ENCODE measurements at regions not wholly inside any gene's neighbourhood (a gene's known extent, or its start where the extent isn't known, plus 50 kb on each side); places are given as distances from the start of the nearest gene placed in this dataset.

DNA sequence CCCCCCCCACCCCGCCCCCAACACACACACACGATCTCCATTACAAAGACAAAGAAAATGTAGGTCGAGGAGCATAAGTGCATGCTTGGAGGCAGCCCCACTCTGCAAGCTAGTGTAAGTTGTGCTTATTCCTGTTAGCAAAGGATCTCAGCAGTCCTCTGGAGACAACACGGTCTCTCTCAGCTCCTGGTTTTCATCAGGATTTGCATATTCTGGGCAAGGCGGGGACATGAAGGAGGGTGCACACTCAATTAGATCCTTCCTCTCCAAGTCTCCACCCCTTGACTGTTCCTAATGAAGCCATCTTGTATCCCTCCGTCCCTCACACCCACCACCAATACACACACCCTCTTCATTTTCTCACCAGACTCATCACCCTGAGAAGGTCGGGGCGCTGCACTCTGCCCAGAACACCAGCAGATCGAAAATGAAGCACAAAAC is 63.8 kb downstream of the MRPL46 start:
- no peak for DNase-seq (ENCODE audit: low spot score)

DNA sequence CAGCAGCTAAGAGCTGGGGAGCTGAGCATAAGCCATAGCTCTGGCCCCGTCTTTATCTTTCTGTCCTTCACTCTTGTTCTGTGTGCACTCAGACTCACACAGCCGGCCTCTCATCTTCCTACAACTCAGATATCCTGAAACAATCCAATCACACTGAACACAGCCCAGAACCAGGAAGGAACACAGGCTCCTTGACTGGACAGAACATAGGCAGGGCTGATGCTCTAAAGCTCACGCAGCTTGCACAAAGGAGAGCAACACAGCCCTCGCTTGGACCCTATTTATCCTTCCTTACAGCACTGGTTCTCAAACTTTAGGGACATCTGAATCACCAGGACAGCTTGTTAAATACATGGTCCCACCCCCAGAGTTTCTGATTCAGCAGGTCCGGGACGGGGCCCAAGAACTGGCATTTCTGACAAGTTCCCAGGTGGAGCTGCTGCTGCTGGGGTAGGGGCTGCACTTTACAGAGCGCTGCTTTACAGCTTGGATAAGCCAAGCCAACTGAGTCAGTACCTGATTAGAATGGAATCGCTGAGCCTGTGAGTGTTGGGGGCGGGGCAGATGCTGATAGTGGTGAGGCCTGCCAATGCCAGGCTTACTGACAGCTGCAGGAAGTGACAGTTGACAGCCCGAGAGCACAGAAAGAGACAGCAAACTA is 65.1 kb downstream of the MRPL46 start:
- DNase-seq (ENCODE audit: low spot score): no peak

DNA sequence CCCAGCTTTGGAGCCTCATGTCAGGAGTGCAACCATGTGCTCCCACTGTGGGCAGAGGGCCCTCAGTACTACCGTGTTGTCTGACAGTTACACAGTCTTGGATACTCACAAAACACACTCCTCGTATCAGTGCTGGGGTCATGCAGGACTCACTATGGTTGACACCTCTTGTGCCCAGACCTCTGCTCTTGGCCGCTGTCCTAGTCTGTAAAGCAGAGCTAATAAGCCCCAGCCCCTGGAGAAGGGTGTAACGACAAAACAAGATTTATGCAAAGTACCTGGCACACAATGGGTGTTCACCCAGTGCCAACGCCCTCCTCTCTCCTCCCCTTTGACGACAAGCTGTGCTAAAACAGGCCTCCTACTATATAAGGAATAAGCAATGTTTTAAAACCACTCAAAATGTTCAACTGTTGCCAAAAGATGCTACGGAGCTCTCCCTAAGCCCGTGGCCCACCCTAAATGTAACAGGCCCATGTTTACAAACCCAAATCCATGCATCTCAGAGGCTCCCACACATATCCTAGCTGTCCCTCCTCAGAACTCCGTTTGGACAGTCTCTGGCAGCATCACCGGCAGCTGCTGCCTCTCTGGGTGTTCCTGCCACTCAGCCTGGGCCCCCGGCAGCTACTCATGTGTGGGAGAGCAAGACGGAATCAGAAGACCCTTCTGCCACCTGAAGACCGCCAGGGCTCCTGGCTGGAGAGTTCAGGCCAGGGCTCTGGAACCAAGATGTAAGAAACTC is 65.8 kb downstream of the MRPL46 start:
- no peak for DNase-seq (ENCODE audit: low spot score)

DNA sequence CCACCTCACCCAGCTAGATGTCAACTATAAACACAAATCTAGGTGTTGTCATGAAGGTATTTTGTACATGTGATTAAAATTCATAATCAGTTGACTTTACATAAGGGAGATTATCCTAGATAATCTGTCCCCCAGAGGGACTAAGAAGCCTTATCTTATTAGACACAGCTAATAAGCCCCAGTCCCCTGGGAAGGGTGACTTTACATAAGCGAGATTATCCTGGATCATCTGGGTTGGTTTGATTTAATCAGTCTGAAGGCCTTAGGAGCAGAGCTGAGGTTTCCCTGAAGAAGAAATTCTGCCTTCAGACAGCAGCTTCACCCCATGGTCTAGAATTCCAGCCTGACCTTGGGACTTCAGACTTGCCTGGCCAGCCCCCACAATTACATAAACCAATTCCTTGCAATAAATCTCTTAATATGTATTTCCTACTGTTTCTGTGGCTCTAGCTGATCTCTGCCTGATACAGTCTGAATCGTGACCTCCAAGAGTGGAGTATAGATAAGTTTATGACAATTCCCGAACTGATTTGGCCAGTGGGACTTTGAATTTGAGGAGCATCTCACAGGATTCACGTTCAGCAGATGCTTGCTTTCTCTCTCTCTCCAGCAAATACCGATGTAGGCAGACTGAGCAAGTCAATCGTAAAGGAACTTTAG is 66.5 kb downstream of the MRPL46 start:
- no peak for DNase-seq (ENCODE audit: low spot score)

DNA sequence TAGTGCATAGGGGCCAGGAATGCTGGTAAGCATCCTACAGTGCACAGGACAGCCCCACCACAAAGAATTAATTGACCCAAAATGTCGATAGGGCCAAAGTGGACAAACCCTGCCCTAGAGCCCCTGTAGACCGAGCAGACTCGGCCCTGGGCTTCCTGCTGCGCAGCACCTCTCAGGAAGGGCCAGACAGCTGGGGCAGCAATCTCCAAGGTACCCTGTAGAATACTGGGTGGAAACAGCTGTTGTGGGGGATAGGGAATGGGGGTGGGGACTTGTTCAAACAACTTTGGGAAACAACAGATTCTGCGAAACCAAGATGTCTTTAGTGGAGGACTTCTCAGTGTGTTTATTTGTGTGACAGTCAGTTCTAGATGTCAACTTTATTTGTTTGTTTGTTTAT is 67.1 kb downstream of the MRPL46 start:
- DNase-seq (ENCODE audit: low spot score): no peak

DNA sequence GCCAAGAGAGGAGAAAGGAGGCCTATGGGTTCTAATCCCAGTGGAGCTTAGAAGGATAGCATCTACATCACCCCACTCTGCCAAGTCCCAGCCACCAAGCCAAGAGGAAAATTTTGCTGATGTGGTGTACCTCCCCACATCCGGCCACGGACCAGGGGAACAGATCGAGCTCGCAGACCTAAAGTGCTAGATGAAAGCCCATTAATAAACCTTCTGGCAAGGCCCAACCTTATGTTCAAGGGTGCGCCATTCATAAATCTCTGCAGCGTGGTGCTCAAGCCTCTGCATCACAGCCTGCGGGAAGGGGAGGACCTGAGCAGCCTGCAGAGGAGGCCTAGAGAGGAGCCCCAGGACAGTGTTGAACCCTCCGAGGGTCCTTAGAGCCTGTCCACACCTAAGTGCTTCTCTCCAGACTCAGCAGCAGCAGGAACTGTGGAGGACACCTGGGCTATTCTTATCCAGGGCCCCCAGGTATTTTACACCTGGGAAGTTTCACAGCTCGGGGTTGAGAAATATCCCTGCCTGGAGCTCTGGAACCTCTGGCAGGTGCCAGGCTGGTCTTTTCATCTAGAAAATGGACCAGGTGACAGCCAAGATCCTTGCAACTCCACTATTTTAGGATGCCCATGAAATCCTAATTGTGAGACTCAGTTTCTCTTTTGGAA is 68.0 kb downstream of the MRPL46 start:
- DNase-seq (ENCODE audit: low spot score): no peak

DNA sequence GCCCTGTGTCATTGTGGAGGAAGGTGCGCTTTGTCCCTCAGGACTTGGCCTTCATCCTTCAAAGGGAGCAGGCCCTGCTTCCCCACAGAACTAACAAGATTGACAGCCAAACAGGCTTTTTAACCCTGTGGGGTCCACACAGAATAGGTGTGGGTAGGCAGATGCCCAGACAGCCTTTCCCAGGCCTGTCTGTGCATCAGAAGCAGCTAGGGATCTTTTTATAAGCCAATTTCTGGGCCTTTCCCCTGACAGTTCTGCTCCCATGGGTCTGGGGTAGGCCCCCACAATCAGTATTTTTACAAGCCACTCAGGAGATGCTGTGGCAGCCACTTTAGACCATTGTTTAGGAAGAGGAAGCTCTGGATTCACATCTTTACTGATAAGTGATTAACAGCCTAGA is 69.2 kb downstream of the MRPL46 start:
- DNase-seq (ENCODE audit: low spot score): no peak

DNA sequence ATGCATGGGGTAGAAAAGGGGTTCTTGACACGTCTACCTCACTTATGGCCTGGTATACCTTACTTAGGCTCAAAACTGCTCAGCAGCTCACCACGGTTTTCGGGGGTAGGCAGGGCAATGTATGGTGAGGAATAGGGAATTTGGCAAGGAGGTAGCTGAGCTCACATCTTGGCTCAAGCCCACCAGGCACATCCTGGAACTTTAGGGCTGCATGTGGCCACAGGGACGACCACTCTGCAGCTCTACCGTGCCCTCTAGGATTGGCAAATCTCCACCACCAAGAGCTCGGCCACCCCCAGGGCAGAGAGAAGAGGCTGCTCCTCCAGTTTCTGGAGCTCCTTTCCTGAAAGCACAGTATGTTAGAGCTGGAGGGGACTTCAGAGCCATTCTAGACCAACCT is 69.7 kb downstream of the MRPL46 start:
- DNase-seq (ENCODE audit: low spot score): no peak

DNA sequence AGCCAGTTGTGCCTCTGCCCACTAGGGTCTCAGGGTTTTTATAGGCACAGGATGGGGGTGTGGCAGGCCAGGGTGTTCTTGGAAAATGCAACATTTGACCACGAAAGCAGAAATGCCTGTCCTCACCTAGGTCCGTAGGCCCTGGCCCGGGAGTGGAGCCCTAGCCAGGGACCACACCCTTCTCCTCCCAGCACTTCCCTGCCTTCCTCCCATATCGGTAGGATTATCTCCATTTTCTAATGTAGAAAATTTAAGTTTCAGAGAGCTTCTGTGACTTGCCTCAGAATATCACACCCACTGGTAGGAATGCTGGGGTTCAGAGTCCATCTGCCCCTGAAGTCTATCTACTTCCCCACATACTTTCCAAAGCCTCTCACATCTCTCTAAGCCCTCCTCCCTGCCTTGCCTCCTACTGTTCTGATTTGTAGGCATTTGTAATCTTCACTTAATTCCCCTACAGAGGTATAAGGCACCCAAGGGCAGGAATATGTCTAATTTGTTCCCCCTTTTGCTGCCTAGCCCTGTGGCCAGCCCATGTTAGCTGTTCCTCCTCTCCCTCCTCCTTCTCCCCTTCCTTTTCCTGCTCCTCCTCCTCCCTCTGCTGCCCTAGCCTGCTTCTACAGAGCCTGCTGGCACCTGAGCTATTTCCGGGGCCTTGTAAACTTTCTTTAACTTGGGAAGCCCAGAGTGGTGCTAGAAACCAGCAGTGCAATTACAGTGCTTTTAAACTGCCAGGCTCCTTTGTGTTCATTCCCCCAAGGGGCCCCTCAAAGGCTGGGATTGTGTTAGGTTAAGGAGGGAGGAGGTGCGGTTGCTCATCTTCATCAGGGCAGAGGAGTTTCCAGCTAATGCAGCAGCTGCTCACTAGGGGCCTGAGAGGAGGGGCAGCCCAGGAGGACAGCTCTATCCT is 71.1 kb downstream of the MRPL46 start:
- DNase-seq (ENCODE audit: low spot score): no peak

DNA sequence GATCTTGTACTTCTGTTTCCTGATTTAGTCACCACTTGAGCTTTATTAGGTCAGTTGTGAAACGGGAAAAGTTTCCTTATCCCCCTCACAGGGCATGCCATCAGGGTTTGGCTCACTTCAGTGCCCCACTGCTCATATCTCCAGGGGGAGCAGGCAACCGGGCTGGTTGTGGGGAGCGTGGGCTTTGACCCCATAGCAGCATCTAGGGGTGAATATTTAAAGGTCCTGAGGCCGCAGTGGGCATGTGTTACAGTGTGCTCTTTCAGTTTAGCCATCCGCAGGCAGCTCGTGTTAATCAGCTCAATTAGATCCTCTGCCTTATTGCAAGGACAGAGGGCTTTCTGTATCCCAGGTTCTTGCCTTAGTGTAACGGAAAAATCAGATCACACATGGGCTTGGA is 71.9 kb downstream of the MRPL46 start:
- DNase-seq (ENCODE audit: low spot score): no peak

DNA sequence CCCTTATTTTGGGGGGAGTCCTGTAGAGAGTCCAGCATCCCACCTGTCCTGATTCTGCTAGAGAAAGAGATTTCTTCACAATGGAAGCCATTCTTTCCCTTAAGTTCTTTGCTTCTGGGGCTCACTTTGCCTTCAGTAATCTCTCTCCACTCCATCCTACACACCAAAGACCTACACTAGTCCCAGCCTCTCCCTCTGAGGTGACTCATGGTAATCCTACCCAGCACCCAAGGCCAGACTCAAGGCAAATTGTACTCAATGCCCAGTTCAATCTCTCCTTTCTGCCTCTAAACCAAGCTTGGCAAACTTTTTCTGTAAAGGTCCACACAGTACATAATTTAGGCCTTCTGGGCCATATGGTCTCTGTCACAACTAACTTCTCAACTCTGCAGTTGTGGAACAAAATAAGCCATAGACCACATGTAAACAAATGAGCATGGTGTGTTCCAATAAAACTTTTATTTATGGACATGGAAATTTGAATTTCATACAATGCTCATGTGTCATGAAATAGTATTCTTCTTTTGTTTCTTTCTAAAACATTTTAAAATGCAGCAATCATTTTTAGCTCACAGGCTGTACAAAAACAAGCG is 72.5 kb downstream of the MRPL46 start:
- DNase-seq (ENCODE audit: low spot score): no peak

DNA sequence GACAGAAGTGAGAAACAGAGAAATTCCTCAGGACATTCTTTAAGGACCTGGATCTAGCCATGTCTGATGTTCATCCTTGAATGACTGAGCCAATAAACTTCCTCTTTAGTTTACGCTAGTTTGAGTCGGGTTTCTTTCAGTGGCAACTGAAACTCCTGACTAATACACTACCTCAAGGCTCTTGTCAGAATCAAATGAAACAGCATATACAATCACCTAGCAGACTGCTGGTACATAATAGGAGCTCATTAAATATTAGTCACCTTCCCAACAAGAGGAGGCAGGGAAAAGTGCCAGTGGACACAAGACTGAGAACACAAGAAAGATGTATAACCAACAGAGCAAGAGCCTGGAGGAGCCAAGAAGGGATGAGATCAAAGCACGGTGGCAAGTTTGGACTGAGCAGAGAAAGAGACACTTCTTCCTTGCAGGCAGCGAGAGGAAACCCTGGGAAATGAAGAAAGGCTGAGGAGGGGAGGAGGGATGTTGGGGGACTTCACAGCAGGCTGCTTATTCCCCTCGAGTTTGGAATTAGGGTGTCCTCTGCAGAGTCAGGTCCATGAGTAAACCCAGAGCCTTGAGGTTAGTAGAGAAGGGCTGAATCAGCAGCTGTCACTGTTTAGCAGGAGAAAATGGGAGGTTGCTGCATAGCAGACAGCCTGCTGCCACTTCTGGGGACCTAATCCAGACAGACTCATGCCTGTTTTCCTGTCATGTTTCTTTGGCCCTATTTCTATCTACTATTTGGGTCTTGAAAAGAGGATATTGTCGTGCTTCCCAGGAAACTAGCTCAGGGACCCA is 73.3 kb downstream of the MRPL46 start:
- no peak for DNase-seq (ENCODE audit: low spot score)

DNA sequence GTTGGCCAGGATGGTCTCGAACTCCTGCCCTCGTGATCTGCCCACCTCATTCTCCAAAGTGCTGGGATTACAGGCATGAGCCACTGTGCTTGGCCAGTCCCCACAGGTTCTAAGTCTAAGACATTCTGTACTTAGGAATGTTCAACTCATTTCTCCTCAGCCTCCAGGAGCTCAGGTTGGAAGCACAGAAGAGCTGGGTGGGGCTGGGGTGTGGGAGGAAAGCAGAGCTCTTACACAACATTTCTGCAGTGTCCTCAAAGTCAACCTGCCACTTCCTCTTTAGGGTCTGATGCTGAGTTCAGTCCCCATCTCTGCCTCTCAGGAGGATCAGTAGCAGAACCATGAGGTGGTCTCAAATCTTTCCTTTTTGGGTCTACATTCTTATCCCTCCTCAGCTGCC is 75.5 kb downstream of the MRPL46 start:
- DNase-seq (ENCODE audit: low spot score): no peak

DNA sequence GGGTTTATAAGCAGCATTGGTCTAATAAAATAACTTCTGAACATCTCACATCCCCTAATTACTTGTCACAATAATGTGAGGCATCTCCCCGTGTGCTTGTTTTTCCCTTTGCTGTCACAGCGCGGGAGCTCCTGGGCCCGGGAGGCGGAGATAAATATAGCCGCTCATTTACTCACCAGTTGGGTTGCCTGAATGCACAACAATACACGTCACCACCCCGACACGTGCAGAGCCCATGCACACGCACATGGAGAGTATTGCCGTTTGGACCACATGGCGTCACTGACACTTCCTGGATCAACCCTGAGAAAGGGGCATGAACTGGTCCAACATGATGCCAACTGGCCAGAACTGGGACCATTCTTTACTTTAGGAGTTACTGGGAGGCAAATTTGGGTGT is 76.2 kb downstream of the MRPL46 start:
- DNase-seq (ENCODE audit: low spot score): no peak

DNA sequence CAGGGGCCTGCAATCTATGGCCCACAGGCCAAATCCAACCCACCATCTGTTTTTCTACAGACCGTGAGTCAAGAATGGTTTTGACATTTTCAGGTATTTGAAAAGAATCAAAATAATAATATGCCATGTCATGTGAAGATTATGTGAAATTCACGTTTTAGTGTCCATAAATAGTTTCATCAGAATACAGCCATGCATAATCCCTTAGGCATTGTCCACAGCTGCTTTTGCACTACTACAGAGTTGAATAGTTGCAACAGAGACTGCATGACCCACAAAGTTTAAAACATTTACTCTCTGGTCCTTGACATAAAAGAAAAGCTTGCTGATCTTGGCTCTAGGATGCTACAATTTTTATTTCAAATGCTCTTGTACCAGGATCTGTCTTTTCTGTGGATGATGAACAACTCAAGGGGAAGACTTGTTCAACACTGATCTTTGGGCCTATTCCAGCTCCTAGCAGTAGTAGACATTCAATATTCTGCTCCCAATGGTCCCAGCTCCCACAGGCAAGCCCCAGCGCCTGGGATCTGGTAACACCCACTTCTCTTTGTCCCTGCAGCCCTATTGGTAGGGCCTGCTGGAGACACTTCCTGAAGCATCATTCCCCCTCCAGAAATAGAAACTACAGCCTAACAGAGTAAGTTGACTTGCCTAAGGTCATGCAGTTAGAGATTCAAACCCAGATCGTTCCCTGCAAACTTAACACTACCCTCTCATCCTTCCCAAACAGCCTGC is 76.9 kb downstream of the MRPL46 start:
- no peak for DNase-seq (ENCODE audit: low spot score)

DNA sequence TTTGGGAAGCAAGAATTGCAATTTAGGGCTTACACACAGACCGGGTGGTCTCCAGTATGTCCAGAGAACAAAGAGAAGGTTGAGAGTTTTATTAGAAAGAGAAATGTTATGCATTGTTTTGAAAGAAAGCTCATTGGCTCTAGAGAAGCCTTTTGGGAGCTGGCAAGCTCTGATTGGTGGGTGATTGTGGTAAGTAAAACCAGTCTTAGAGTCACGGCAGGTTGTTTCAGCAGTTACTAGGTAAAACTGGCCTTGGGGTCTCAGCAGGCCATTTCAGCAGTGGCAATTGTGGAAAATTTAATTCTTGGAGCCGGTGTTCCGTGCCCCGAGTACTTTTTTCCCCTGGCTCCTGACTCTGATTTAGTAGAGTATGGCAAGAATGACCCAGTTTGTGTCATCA is 78.1 kb downstream of the MRPL46 start:
- no peak for DNase-seq (ENCODE audit: low spot score)

DNA sequence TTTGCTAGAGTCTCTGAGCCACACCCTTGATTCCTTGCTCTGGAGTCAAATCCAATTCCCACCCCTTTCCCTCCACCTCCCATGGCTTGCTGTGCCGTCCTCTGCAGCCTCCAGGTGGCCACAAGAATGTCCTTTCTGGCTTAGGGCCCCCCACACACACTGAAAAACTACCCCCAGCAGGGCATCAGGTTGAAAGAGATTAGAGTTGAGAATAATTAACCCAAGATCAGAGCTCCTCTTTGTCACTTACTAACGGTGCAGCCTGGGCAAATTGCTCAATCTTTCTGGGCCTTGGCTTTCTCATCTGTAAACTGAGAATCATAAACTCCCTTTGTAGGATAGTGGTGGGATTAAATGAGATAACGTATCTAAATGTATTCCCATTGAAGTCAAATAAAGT is 78.5 kb downstream of the MRPL46 start:
- no peak for DNase-seq (ENCODE audit: low spot score)

DNA sequence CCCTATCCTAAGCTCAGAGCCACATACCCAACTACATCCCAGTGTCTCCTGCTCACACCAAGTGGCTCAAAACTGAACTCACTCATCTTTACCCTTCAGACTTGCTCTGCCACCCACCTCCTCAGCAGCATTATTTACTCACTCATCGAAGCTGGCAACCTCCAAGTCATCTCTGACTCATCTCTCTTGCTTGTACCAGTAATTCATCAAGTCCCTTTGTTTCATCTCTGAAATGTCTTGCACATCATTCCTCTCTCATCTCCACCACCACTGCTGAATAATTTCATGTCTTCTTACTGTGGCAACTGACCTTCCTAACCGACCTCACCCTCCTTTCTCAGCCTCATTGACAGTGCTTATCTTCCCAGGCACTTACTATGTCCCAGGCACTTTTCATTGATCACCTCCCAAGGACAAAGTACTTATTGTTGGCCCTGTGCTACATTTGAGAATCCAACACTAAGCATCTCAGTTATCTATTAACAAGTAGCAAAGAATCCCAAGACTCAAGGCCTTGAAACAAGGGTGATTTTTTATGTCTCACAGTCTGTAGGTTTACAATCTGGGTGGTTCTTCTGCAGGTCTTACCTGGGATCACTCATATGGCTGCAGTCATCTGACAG is 82.0 kb downstream of the MRPL46 start:
- DNase-seq (ENCODE audit: low spot score): no peak

DNA sequence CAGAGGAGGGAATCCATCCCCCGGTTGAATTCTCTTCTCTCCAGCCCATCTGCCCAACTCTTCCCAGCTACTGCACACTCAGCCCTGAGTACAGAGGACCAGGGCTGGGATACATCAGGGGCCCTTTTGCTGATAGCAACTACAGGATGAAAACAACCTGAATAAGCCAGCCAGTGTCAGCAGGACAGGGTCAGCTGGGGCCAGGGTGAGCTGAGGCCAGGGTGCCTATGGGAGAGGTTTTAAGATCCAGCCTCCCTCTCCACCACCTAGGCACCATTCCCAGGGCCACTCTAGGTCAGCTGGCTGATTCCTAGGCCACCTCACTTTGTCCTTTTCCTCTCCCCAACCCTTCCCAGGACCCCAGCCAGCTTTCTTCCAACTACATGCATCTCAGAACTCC is 83.8 kb downstream of the MRPL46 start:
- DNase-seq (ENCODE audit: low spot score): no peak
